DOHH2 (cell line): ENCODE measurements at regions not wholly inside any gene's neighbourhood (a gene's known extent, or its start where the extent isn't known, plus 50 kb on each side); places are given as distances from the start of the nearest gene placed in this dataset.

Source experiments
- H3F3A ChIP-seq: fragments of 200-600 bp; sonication (generic), shearing (Covaris generic); 2 replicates; pipeline ENCODE4 v1.6.0; 2016; ENCODE audit warnings: antibody characterized with exemption, mild to moderate bottlenecking; ENCODE audit not compliant: control insufficient read depth, insufficient read depth
- H3K27ac ChIP-seq: fragments of 200-600 bp; sonication (generic); 2 replicates; pipeline ENCODE4 v1.5.1; 2014; ENCODE audit warnings: low read depth, mild to moderate bottlenecking, low read length, moderate library complexity
- H3K27me3 ChIP-seq: fragments of 200-600 bp; sonication (generic); 2 replicates; pipeline ENCODE4 v1.6.1; 2014; ENCODE audit warnings: mild to moderate bottlenecking, low read length, mixed read lengths; ENCODE audit not compliant: control insufficient read depth
- H3K36me3 ChIP-seq: fragments of 200-600 bp; sonication (generic); 2 replicates; pipeline ENCODE4 v1.6.1; 2014; ENCODE audit warnings: mild to moderate bottlenecking, low read length, moderate library complexity, mixed read lengths; ENCODE audit not compliant: control insufficient read depth
- H3K4me1 ChIP-seq: fragments of 200-600 bp; sonication (generic); 2 replicates; pipeline ENCODE4 v1.6.1; 2014; ENCODE audit warnings: mild to moderate bottlenecking, low read length, mixed read lengths; ENCODE audit not compliant: control insufficient read depth
- H3K4me2 ChIP-seq: fragments of 200-600 bp; sonication (generic); 2 replicates; pipeline ENCODE4 v1.6.0; 2014; ENCODE audit warnings: mild to moderate bottlenecking, low read length, moderate library complexity
- H3K4me3 ChIP-seq: fragments of 200-600 bp; sonication (generic); 2 replicates; pipeline ENCODE4 v1.5.1; 2014; ENCODE audit warnings: mild to moderate bottlenecking, low read length, mixed read lengths
- H3K79me2 ChIP-seq: fragments of 200-600 bp; sonication (generic); 2 replicates; pipeline ENCODE4 v1.6.1; 2014; ENCODE audit warnings: mild to moderate bottlenecking, low read length, mixed read lengths; ENCODE audit not compliant: control insufficient read depth
- H3K9me2 ChIP-seq: fragments of 200-600 bp; sonication (generic); replicated peaks from 2 replicates; pipeline ENCODE4 v1.6.1; 2014; ENCODE audit warnings: mild to moderate bottlenecking, low read length, mixed read lengths; ENCODE audit not compliant: control insufficient read depth
- H3K9me3 ChIP-seq: fragments of 200-600 bp; sonication (generic); 2 replicates; pipeline ENCODE4 v1.6.1; 2014; ENCODE audit warnings: antibody characterized with exemption, low read length, mixed read lengths; ENCODE audit not compliant: control insufficient read depth, insufficient read depth
- H4K20me1 ChIP-seq: fragments of 200-600 bp; sonication (generic); 2 replicates; pipeline ENCODE4 v1.6.0; 2014; ENCODE audit warnings: low read depth, mild to moderate bottlenecking, antibody characterized with exemption, low read length, moderate library complexity; ENCODE audit not compliant: control insufficient read depth, insufficient read depth
- CTCF ChIP-seq: fragments of 200-600 bp; sonication (generic); IDR thresholded peaks from one replicate; pipeline ENCODE4 v1.5.1; 2014; ENCODE audit warnings: antibody characterized with exemption, mild to moderate bottlenecking, low read depth, low read length; ENCODE audit not compliant: poor library complexity, severe bottlenecking
- EZH2phosphoT487 ChIP-seq: fragments of 200-600 bp; sonication (generic); IDR thresholded peaks from 2 replicates; pipeline ENCODE4 v1.6.1; 2017; ENCODE audit warnings: borderline replicate concordance, mild to moderate bottlenecking, antibody characterized with exemption, low read length, moderate library complexity, mixed read lengths

GRCh38 chr12:115228434-115228833, 544.5 kb upstream of the TBX3 start:
- no peaks in the 10 kb centered on the region for H3F3A ChIP-seq
- no peaks in the 10 kb centered on the region for H3K27me3 ChIP-seq
- TF ChIP-seq CTCF (no peak), EZH2phosphoT487 (no peak)
- no peaks in the 10 kb centered on the region for H3K36me3 ChIP-seq
- no peaks in the 10 kb centered on the region for H3K79me2 ChIP-seq
- H3K4me1 ChIP-seq: no peaks in the 10 kb centered on the region
- H3K9me3 ChIP-seq: no peaks in the 10 kb centered on the region
- H3K4me3 ChIP-seq: no peak overlapping the region
- no peak overlapping the region for H3K27ac ChIP-seq
- no peaks in the 10 kb centered on the region for H4K20me1 ChIP-seq
- H3K4me2 ChIP-seq: no peak overlapping the region
- H3K9me2 ChIP-seq: no peaks in the 10 kb centered on the region

- H3K4me3 ChIP-seq: no peak overlapping the region
- H3F3A ChIP-seq: no peaks in the 10 kb centered on the region
- no peaks in the 10 kb centered on the region for H3K79me2 ChIP-seq
- H3K9me2 ChIP-seq: no peaks in the 10 kb centered on the region
- no peaks in the 10 kb centered on the region for H3K36me3 ChIP-seq
- no peaks in the 10 kb centered on the region for H4K20me1 ChIP-seq
- H3K27ac ChIP-seq: no peak overlapping the region
- H3K27me3 ChIP-seq: no peaks in the 10 kb centered on the region
- H3K9me3 ChIP-seq: no peaks in the 10 kb centered on the region
- H3K4me2 ChIP-seq: no peak overlapping the region
- TF ChIP-seq CTCF: no peak
- no peaks in the 10 kb centered on the region for H3K4me1 ChIP-seq
These were observed 543.2 kb upstream of the TBX3 start for GRCh38 chr12:115227137-115227615.

GRCh38 chr12:115225845-115226244, 541.9 kb upstream of the TBX3 start:
- Histone ChIP-seq H3K9me3 (no peaks in the 10 kb centered on the region), H3K27me3 (no peaks in the 10 kb centered on the region), H3F3A (no peaks in the 10 kb centered on the region), H3K79me2 (no peaks in the 10 kb centered on the region), H3K9me2 (no peaks in the 10 kb centered on the region), H3K27ac (no peak overlapping the region), H3K4me3 (no peak overlapping the region), H4K20me1 (no peaks in the 10 kb centered on the region), H3K4me2 (no peak overlapping the region), H3K36me3 (no peaks in the 10 kb centered on the region), H3K4me1 (no peaks in the 10 kb centered on the region)
- TF ChIP-seq CTCF: no peak
- no peak for TF ChIP-seq EZH2phosphoT487

- no peaks in the 10 kb centered on the region for H3F3A ChIP-seq
- H3K4me3 ChIP-seq: no peak overlapping the region
- no peaks in the 10 kb centered on the region for H3K36me3 ChIP-seq
- no peaks in the 10 kb centered on the region for H3K9me3 ChIP-seq
- no peak overlapping the region for H3K4me2 ChIP-seq
- H3K27me3 ChIP-seq: no peaks in the 10 kb centered on the region
- no peak overlapping the region for H3K27ac ChIP-seq
- no peaks in the 10 kb centered on the region for H3K4me1 ChIP-seq
- no peaks in the 10 kb centered on the region for H3K9me2 ChIP-seq
- H3K79me2 ChIP-seq: no peaks in the 10 kb centered on the region
- no peaks in the 10 kb centered on the region for H4K20me1 ChIP-seq
- TF ChIP-seq EZH2phosphoT487 (no peak), CTCF (no peak)
These were observed 540.0 kb upstream of the TBX3 start for GRCh38 chr12:115223991-115224390.
